ENCODE measurements at regions not wholly inside any gene's neighbourhood (a gene's known extent, or its start where the extent isn't known, plus 50 kb on each side); places are given as distances from the start of the nearest gene placed in this dataset.

GRCh38 chr13:57970404-57970803 is 338.9 kb downstream of the PCDH17 start:
- Histone ChIP-seq H2AFZ (ENCODE audit: low read depth) (no peak overlapping the region), H3K9ac (no peak overlapping the region), H3F3A (replicated peaks; ENCODE audit: insufficient read depth) (no peaks in the 10 kb centered on the region), H3K36me3 (replicated peaks in 1 of 2; ENCODE audit: control insufficient read depth in 1 of 2, insufficient read depth in 2 of 2, low read length in 1 of 2) (no peaks in the 10 kb centered on the region), H3K9me3 (no peaks in the 10 kb centered on the region), H3K4me1 (ENCODE audit: control insufficient read depth in 1 of 2, insufficient read depth in 2 of 2, low read depth in 1 of 2, low read length in 1 of 2) (no peaks in the 10 kb centered on the region; a peak in 1 of 4 replicates), H3K4me3 (ENCODE audit: low read depth in 2 of 2, low read length in 1 of 2) (no peak overlapping the region), H4K20me1 (ENCODE audit: insufficient read depth) (no peaks in the 10 kb centered on the region), H3K9me2 (no peaks in the 10 kb centered on the region), H3K27ac (ENCODE audit: low read depth in 2 of 2, low read length in 1 of 2) (no peak overlapping the region), H3K79me2 (ENCODE audit: insufficient read depth) (no peaks in the 10 kb centered on the region), H3K4me2 (no peak overlapping the region), H3K27me3 (ENCODE audit: insufficient read depth) (no peaks in the 10 kb centered on the region)
- no peak for TF ChIP-seq NRF1 (IDR thresholded peaks at IDR 0.05; ENCODE audit: low read depth, low read length)
- TF ChIP-seq ELF1 (IDR thresholded peaks at IDR 0.05) = no peak
- no peak for TF ChIP-seq TEAD4 (IDR thresholded peaks at IDR 0.05; ENCODE audit: borderline replicate concordance, insufficient read depth)
- TF ChIP-seq GABPA (IDR thresholded peaks at IDR 0.05; ENCODE audit: low read depth) = no peak
- no peak for TF ChIP-seq RCOR1 (IDR thresholded peaks at IDR 0.05; ENCODE audit: low read length)
- no peak for TF ChIP-seq FOXM1 (IDR thresholded peaks at IDR 0.05; ENCODE audit: low read depth)
- TF ChIP-seq, protein P1, sequence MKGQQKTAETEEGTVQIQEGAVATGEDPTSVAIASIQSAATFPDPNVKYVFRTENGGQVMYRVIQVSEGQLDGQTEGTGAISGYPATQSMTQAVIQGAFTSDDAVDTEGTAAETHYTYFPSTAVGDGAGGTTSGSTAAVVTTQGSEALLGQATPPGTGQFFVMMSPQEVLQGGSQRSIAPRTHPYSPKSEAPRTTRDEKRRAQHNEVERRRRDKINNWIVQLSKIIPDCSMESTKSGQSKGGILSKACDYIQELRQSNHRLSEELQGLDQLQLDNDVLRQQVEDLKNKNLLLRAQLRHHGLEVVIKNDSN (IDR thresholded peaks at IDR 0.05; ENCODE audit: borderline replicate concordance, low read depth) = no peak
- TF ChIP-seq GATA2 (CRISPR knock-in tag; IDR thresholded peaks at IDR 0.05) = no peak
- TF ChIP-seq FOXJ3 (CRISPR knock-in tag; IDR thresholded peaks at IDR 0.05) = no peak
- no peak for TF ChIP-seq POLR2AphosphoS5 (IDR thresholded peaks at IDR 0.05; ENCODE audit: low read depth, low read length)
- no peak for TF ChIP-seq CTCF (IDR thresholded peaks at IDR 0.05)
- TF ChIP-seq, protein P2, sequence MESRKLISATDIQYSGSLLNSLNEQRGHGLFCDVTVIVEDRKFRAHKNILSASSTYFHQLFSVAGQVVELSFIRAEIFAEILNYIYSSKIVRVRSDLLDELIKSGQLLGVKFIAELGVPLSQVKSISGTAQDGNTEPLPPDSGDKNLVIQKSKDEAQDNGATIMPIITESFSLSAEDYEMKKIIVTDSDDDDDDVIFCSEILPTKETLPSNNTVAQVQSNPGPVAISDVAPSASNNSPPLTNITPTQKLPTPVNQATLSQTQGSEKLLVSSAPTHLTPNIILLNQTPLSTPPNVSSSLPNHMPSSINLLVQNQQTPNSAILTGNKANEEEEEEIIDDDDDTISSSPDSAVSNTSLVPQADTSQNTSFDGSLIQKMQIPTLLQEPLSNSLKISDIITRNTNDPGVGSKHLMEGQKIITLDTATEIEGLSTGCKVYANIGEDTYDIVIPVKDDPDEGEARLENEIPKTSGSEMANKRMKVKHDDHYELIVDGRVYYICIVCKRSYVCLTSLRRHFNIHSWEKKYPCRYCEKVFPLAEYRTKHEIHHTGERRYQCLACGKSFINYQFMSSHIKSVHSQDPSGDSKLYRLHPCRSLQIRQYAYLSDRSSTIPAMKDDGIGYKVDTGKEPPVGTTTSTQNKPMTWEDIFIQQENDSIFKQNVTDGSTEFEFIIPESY (IDR thresholded peaks at IDR 0.05; ENCODE audit: borderline replicate concordance, low read depth) = no peak
- TF ChIP-seq RAD21 (IDR thresholded peaks at IDR 0.05; ENCODE audit: low read length) = no peak
- TF ChIP-seq USF2 (IDR thresholded peaks at IDR 0.05; ENCODE audit: borderline replicate concordance, low read depth, low read length) = no peak
- TF ChIP-seq YY1 (IDR thresholded peaks at IDR 0.05; ENCODE audit: low read depth) = no peak
- no peak for TF ChIP-seq JUND (IDR thresholded peaks at IDR 0.05)
- no peak for TF ChIP-seq TAF1 (IDR thresholded peaks at IDR 0.05; ENCODE audit: borderline replicate concordance, low read depth, low read length)
- no peak for TF ChIP-seq CHD2 (IDR thresholded peaks at IDR 0.05; ENCODE audit: low read length, partially characterized antibody)
- TF ChIP-seq RFX5 (IDR thresholded peaks at IDR 0.05; ENCODE audit: low read length) = no peak
- no peak for TF ChIP-seq MAX (IDR thresholded peaks at IDR 0.05; ENCODE audit: low read depth)
- no peak for DNase-seq
- ChIA-PET POLR2A (no interaction called here), CTCF (no interaction called here)
- WGBS (ENCODE audit: low lambda C conversion rate) = 35% methylated on average over 1 of the region's 1 CpG
